Esophagus muscularis mucosa (tissue), 3 donors: ENCODE measurements at regions not wholly inside any gene's neighbourhood (a gene's known extent, or its start where the extent isn't known, plus 50 kb on each side); places are given as distances from the start of the nearest gene placed in this dataset.

Source experiments
- CTCF ChIP-seq, 3 experiments: fragments of 200-600 bp in 2 of 3; fragments of 450-650 bp in 1 of 3; sonication (generic) in 2 of 3; IDR thresholded peaks; one replicate each; pipeline ENCODE4 v1.5.1; 2017 to 2019; ENCODE audit warnings: antibody characterized with exemption in 3 of 3, mild to moderate bottlenecking in 2 of 3, moderate library complexity in 1 of 3
- POLR2A ChIP-seq: fragments of 450-650 bp; IDR thresholded peaks from one replicate; pipeline ENCODE4 v1.6.1; 2017; ENCODE audit warnings: antibody characterized with exemption, moderate library complexity, mild to moderate bottlenecking, low read depth
- POLR2AphosphoS5 ChIP-seq, 2 donors: sonication (generic); formaldehyde crosslinking; IDR thresholded peaks; one replicate each; pipeline ENCODE4 v1.6.1; 2017; ENCODE audit warnings: antibody characterized with exemption in 2 of 2

DNA sequence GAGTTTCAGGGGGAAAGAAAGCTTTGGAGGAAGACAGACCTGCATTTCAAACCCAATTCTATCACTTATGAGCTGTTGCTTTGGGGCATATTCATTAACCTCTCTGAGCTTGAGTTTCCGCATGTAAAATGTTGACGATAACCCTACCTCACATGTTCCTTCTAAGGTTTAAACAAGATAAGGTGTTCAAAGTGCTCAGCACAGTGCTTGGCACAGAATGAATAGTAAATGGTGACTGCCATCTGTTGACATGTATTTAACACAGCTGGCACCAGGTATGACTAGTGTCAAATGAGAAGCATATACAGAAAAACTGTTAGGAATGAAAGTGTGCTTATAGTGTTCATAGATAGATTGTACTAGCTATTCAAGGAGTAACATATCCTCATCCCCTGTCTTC is 155.5 kb downstream of the PTGER3 start:
- TF ChIP-seq CTCF (IDR thresholded peaks at IDR 0.05) (no peak), POLR2AphosphoS5 (IDR thresholded peaks at IDR 0.05) (no peak), POLR2A (no peak)
